DND-41 (cell line): ENCODE measurements at regions not wholly inside any gene's neighbourhood (a gene's known extent, or its start where the extent isn't known, plus 50 kb on each side); places are given as distances from the start of the nearest gene placed in this dataset.

ENCODE experiments used
- ATAC-seq: fragments of 200-7000 bp; cut with Tn5 transposase; 3 replicates; pipeline ENCODE4 v1.9.1; 2021; ENCODE audit warnings: low read depth; ENCODE audit not compliant: insufficient read depth
- DNase-seq: peaks from one replicate; pipeline ENCODE4 v3.0.0-alpha.2; 2020
- H2AFZ ChIP-seq: 2 replicates; pipeline ENCODE4 v1.6.0; 2012; ENCODE audit warnings: low read depth, low read length
- H3K27ac ChIP-seq: 2 replicates; pipeline ENCODE4 v1.5.1; 2012; ENCODE audit warnings: low read length, inconsistent platforms
- H3K27me3 ChIP-seq: fragments of 200-600 bp; sonication (generic); 2 replicates; pipeline ENCODE4 v1.6.0; 2012; ENCODE audit warnings: low read length, mild to moderate bottlenecking, inconsistent platforms; ENCODE audit not compliant: insufficient read depth, poor library complexity
- H3K36me3 ChIP-seq: 2 replicates; pipeline ENCODE4 v1.5.1; 2012; ENCODE audit warnings: low read length, inconsistent platforms; ENCODE audit not compliant: insufficient read depth
- H3K4me1 ChIP-seq: 2 replicates; pipeline ENCODE4 v1.5.1; 2012; ENCODE audit warnings: mild to moderate bottlenecking, low read length; ENCODE audit not compliant: insufficient read depth
- H3K4me2 ChIP-seq: 2 replicates; pipeline ENCODE4 v1.6.0; 2012; ENCODE audit warnings: mild to moderate bottlenecking, moderate library complexity, low read length, inconsistent platforms; ENCODE audit not compliant: insufficient read depth
- H3K4me3 ChIP-seq, 2 experiments: fragments of 200-600 bp in 1 of 2; shearing (Covaris generic) in 1 of 2; 2 replicates each; pipeline ENCODE4 v1.5.1; 2012 to 2016; ENCODE audit warnings: inconsistent platforms in 2 of 2, low read length in 2 of 2, mild to moderate bottlenecking in 2 of 2, low read depth in 1 of 2, moderate library complexity in 1 of 2
- H3K79me2 ChIP-seq: 2 replicates; pipeline ENCODE4 v1.6.0; 2012; ENCODE audit warnings: low read length, inconsistent platforms; ENCODE audit not compliant: insufficient read depth
- H3K9ac ChIP-seq: 2 replicates; pipeline ENCODE4 v1.6.0; 2012; ENCODE audit warnings: low read depth, mild to moderate bottlenecking, inconsistent platforms, low read length, moderate library complexity
- H3K9me3 ChIP-seq: 2 replicates; pipeline ENCODE4 v1.5.1; 2012; ENCODE audit warnings: low read length, moderate library complexity, mild to moderate bottlenecking, inconsistent platforms; ENCODE audit not compliant: insufficient read depth, severe bottlenecking
- H4K20me1 ChIP-seq: 2 replicates; pipeline ENCODE4 v1.6.0; 2012; ENCODE audit warnings: low read length; ENCODE audit not compliant: insufficient read depth
- EZH2 ChIP-seq: IDR thresholded peaks from 3 replicates; pipeline ENCODE4 v1.6.1; 2012; ENCODE audit warnings: borderline replicate concordance, low read depth, mild to moderate bottlenecking, moderate library complexity, low read length, inconsistent platforms; ENCODE audit not compliant: severe bottlenecking
- TF ChIP-seq, protein P1 (sequence below): IDR thresholded peaks from 2 replicates; pipeline ENCODE4 v1.5.1; 2012; ENCODE audit warnings: borderline replicate concordance, low read length, moderate library complexity, mild to moderate bottlenecking; ENCODE audit not compliant: poor library complexity, severe bottlenecking; ENCODE audit errors: extremely low read depth

DNA sequence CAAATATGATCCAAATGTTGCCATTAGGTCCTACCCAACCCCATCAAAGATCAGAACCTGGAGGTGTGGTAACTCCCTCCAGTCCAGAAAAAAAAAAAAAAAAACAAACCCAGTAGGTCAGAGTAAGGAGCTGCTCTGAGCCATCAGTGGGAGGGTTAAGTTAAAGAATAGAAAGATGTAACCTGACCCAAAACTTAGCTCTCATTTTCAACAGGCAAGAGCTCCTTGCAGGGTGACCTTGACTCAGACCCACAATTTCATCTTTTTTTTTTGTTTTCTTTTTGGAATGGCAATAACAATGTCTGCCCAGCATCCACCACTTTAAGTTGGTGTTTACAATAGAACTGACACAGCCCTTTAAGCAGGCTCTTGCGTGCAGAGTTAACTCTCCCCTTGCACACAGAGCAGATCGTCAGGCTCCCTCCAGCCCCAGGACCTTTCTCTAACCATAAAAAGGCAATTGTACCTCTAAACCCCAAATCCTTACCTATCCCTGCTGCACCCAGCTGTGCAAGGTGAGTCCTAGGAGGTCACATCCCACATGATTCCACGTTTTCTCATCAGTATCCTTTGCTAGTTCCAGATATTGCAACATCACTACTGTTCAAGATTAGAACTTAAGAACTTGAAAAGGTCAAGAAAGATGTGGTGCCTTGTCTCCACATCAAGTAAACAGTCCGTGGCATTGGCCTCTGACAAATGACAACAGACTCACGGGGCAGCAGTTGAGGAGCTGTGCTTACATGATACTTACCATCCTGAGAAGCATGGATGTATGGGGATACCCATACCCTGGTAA, 178.6 kb upstream of the EEA1 start:
- no peaks in the 10 kb centered on the region for H3K27me3 ChIP-seq
- no peaks in the 10 kb centered on the region for H3K9me3 ChIP-seq
- no peaks in the 10 kb centered on the region for H3K79me2 ChIP-seq
- H3K4me2 ChIP-seq, result no peak overlapping the region
- ATAC-seq (no peak), DNase-seq (no peak)
- no peak for TF ChIP-seq EZH2
- TF ChIP-seq, protein P1, sequence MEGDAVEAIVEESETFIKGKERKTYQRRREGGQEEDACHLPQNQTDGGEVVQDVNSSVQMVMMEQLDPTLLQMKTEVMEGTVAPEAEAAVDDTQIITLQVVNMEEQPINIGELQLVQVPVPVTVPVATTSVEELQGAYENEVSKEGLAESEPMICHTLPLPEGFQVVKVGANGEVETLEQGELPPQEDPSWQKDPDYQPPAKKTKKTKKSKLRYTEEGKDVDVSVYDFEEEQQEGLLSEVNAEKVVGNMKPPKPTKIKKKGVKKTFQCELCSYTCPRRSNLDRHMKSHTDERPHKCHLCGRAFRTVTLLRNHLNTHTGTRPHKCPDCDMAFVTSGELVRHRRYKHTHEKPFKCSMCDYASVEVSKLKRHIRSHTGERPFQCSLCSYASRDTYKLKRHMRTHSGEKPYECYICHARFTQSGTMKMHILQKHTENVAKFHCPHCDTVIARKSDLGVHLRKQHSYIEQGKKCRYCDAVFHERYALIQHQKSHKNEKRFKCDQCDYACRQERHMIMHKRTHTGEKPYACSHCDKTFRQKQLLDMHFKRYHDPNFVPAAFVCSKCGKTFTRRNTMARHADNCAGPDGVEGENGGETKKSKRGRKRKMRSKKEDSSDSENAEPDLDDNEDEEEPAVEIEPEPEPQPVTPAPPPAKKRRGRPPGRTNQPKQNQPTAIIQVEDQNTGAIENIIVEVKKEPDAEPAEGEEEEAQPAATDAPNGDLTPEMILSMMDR, result no peak
- no peaks in the 10 kb centered on the region for H3K4me1 ChIP-seq
- H3K4me3 ChIP-seq, result no peak overlapping the region
- no peaks in the 10 kb centered on the region for H3K36me3 ChIP-seq
- no peak overlapping the region for H3K27ac ChIP-seq
- peak overlapping the region; percentile 38; the same call in 1 of the 2 replicates for H2AFZ ChIP-seq
- no peak overlapping the region for H3K9ac ChIP-seq
- H4K20me1 ChIP-seq, result no peaks in the 10 kb centered on the region

DNA sequence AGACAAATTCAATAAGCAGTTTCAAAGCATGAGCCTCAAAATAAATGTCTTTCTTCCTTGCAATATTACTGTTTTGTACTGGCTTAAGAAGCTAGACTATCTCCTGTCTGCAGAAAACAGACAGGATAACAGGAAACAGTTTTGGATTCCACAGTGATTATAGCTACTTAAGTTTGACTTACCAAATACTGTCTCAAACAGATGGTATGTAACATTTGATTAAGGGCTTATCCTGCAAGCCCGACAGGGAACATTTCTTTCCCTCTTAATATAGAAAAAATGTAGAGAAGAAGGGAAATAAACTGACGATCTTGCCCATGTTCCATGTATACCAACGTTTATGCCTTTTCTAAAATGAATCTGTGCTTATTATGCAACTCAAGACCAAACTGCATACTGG, 179.9 kb upstream of the EEA1 start:
- H3K4me3 ChIP-seq, result no peak overlapping the region
- no peak for ATAC-seq
- no peaks in the 10 kb centered on the region for H4K20me1 ChIP-seq
- H3K9ac ChIP-seq, result no peak overlapping the region
- H3K36me3 ChIP-seq, result no peaks in the 10 kb centered on the region
- no peaks in the 10 kb centered on the region for H3K27me3 ChIP-seq
- no peak overlapping the region for H3K4me2 ChIP-seq
- H3K9me3 ChIP-seq, result no peaks in the 10 kb centered on the region
- no peak overlapping the region for H2AFZ ChIP-seq
- TF ChIP-seq, protein P1, result no peak
- TF ChIP-seq EZH2, result no peak
- H3K79me2 ChIP-seq, result no peaks in the 10 kb centered on the region
- H3K4me1 ChIP-seq, result no peaks in the 10 kb centered on the region
- no peak overlapping the region for H3K27ac ChIP-seq
- DNase-seq, result no peak

DNA sequence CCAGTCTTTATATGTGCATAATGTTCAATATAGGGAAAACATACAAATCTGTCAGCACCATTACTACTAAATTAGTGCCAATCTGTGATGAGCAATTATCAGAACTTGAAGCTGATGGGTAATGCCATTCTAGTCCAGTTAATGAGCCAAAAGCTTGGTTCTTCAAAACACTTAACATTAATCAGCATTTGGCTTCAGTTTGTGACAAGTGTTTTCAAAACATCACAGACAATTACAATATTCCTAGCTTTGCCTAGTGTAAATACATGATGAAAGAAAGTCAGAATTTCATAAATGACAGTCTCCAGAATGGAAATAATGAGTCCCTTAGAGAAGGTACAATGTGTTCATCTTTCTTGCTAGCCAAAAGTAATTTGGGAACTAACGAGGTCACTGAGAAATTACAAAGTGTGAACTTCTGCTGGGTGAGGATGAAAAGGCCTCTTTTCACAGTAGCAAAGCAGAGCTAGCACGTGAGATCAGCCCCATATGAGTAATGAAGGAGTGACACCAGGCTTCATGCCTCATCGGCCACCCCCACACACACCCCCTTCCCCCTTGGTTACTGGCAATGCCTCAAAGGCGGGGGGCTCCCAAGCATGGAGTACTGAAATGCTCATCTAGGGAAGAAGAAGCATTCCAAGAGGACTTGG, 180.6 kb upstream of the EEA1 start:
- Histone ChIP-seq H3K27ac (no peak overlapping the region), H3K4me3 (no peak overlapping the region), H3K36me3 (no peaks in the 10 kb centered on the region), H3K27me3 (no peaks in the 10 kb centered on the region), H4K20me1 (no peaks in the 10 kb centered on the region), H2AFZ (no peak overlapping the region), H3K79me2 (no peaks in the 10 kb centered on the region), H3K9me3 (no peaks in the 10 kb centered on the region), H3K9ac (no peak overlapping the region), H3K4me1 (no peaks in the 10 kb centered on the region), H3K4me2 (no peak overlapping the region)
- TF ChIP-seq EZH2, result no peak
- TF ChIP-seq, protein P1, result no peak
- DNase-seq (no peak), ATAC-seq (no peak)
